Activated T-cell treated with anti-CD3 and anti-CD28 coated beads for 4 hours (primary cell): ENCODE measurements at regions not wholly inside any gene's neighbourhood (a gene's known extent, or its start where the extent isn't known, plus 50 kb on each side); places are given as distances from the start of the nearest gene placed in this dataset.

Source experiments
- DNase-seq: peaks from one replicate; pipeline ENCODE4 v3.0.0-alpha.2; 2020

DNA sequence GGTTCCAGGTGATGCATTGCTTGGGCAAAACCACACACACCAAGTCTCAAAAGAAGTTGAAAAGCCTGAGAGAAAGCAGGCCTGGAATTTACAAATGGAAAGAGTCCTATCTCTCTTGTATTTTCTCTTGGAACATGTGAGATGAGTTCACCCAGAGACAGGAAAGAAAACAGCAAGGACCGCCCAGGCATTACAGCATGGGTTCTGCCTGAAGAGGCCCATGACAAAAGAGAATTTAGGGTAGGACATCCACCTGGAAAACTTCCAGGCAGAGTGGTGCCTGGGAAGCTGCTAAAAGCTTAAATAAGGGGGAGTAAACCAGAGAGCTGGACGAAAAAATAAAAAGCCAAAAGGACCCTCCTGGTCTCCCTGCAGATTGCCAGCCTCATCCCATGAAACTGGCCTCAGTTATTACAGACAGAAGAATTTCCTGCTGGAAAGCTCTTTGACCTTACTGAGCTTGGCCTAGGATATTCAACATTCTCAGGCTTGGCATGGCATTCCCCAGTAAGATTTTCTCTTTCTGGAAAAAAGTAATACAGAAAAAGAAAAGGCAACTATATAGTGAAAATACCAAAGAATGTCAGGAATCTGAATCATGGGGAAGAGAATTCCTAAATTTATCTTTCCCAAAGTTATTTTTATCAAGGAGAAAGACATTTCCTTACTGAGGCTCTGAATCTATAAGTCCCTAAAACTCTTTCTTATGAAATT, 121.3 kb upstream of the NUDT4 start:
- no peak for DNase-seq

DNA sequence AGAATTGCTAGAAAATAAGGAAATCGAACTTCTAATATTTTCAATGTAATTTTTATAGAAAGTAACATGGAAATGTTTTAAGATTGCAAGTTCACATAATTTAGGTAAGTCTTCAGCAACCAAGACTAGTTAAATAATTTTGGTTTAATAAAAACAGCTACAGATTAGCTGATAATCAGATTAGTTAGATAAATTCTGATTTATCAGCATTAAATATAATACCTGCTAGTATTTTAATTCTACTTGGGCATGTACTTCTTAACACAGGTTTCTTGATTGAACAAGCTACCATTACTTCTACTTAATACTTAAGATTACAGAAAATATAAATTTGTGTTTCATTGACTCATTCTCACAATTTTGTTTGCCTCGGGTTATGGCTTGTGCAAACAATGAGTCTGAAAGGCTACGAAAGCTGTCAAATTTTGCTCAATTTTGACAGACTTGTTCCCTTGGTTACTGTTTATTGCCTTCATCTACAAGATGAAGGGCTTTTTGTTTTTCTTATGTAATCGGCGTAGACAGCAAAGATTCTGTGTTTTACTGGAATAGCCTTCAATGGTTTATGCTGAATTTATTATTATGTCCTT, 116.1 kb upstream of the NUDT4 start:
- DNase-seq = no peak

DNA sequence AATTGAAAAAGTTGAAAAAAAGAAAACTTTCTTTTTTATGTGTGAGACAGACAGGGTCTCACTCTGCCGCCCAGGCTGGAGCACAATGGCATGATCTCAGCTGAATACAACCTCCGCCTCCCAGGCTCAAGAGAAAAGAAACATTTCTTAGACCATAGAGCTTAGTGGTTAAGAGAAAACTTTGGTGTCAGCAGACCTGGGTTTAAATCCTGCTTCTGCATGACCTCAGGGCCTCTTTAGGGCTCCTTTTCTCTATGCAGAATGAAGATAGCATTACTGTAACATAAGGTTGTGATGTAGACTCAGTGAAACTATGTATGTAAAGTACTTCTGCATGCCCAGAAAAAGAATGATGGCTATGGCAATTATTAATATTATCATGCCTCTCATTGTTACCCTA, 104.7 kb upstream of the NUDT4 start:
- DNase-seq = no peak

DNA sequence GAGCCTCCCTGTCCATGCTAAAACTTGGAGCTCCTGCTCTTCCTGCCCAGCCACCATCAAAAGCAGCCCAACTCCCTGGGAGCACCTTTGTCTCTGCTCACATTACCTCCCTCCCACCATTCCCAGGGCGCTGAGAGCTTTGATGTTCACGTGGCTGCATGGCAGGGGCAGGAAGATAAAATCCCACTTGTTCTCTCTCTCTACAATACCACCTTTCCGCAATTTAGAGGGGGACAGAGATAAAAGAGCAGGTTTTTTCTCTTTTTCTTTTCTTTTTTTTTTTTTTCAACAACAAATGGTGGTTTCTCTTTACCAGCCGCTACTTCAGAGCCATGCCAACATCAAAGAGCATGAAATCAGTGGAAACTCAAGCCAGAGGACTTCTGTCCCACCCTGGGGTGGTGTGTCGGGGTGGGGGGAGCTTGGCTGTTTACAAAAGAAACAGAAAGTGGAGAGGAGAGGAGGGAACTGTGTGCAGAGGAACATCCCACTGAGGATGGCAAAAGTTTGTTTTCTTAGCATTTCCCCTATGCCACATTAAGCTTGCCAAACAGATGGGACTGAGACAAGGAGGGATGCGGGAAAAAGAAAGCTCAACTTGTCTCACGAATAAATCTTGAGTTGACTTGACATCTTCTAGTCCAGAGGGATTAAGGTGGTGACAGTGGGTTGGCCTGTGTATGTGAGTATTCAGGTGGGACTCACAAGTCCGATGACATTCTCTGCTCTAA, 103.7 kb upstream of the NUDT4 start:
- no peak for DNase-seq

DNA sequence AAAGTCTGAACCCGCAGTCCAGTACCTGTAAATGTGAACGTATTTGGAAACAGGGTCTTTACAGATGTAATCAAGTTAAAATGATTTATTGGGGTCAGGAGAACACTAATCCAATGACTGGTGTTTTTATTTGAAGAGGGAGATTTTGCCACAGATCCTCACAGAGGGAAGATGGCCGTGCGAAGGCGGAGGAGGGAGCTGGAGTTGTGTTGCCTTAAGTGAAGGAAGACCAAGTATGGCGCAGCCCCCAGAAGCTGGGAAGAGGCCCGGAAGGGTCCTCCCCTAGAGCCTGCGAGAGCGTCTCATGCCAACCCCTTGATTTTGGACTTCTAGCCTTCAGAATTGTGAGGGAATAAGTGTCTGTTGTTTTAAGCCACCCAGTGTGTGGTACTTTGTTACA, 102.8 kb upstream of the NUDT4 start:
- no peak for DNase-seq

DNA sequence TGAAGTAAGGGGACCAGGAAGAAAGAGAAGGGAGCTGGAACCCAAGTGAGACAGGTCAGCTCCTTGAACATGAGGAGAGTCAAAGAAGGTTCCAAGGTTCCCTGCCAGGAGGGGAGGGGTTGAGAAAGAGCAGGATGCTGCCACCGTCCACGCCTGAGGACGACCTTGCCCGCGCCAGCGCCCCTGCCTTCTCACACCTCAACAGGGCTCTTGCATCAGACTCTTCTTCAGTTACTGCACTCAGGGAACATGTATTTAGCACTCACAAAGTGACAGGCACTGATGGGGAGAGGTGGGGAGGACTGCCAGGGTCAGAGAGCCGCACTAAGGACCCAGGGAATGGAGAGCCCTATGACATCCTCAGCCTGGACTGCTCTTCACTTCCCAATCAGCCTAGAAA, 102.1 kb upstream of the NUDT4 start:
- DNase-seq = no peak

DNA sequence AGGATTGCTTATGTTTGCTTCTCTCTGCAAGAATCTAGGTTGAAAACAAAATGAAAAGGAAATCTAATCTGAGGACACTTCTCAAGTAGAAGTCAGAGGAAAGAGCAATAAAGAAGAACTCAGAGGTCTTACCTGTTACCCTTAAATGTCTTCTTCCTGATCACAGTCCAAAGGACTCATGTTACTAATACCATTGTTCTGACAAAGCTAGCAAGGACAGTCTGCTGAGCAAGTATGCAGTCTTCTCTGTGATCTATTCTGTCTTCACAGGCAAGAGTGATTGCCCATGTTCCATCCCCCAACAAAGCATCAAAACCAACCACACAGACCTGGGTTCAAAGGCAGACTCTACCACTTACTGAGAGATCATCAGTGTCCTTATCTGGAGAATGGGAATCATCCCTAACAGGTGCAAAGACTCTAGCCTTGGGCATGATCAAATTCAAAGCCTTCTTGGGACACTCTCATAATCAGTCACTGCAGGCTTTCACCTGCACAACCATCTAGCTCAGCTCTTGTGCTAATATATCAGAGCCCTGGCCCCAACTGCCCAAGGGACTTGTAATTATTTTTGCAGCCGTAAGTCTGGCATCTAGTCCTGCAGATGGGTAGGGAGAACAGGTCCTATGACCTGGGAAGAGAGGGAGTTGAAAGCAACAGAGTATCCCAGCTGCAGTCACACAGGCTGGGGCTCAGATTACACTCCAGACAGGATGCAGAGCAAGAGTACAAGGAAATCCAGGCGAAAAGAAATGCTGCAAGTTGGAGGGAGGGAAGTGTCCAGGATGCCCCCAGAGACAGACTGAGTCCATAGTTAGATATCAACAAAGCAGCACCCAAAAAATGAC, 97.9 kb upstream of the NUDT4 start:
- DNase-seq = no peak

DNA sequence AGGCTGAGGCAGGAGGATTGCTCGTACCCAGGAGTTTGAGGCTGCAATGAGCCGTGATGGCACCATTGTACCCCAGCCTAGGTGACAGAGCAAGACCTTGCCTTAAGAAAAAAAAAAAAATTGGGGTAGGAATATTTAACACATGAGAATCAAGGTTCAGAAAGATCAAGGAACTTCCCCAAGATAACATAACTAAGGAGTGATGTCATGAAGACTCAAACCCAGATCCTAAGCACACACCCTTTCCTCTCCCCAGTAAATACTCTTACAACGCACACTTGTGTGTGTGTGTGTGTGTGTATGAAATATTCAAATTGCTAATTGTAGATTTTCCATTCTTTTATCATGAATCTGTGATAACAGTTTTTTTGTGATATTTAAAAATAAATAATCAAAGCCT, 90.6 kb upstream of the NUDT4 start:
- no peak for DNase-seq

DNA sequence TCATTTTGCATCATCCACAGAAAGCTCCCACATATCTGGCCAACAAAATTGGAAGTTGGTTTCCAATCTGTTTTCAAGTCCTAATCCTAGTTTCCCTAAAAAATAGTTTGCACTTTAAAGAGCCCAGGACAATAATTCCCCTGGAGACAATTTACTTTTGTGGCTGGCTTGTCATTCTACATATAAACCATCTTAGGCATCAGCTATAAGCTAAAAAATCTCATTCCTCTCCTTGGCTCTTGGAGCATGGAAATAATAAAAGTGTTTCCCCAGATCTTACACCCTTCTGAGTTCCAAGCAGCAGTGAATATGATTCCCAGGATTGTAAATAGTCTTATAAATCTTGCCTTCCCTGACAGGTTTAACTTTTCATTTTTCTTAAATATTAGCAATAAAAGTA, 89.1 kb upstream of the NUDT4 start:
- DNase-seq = no peak

DNA sequence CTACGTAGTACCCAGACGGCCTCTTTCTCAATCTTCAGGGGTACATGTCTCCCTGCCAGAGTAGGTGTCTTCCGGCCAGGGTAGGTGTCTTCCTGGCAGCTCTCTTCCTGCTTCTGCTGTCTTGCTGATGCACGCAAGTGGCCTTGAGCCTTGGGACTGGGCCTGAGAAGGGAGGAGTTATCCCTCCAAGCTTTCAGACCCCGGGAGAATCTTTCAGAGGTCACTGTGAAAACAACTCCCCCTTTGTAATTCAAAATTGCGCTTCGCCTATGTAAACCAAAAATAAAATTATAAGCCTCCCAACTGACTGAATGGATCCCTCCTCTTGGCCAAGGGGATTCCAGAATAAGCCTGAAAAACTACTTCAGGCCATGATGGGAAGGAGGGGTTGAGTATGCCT, 87.3 kb upstream of the NUDT4 start:
- no peak for DNase-seq

DNA sequence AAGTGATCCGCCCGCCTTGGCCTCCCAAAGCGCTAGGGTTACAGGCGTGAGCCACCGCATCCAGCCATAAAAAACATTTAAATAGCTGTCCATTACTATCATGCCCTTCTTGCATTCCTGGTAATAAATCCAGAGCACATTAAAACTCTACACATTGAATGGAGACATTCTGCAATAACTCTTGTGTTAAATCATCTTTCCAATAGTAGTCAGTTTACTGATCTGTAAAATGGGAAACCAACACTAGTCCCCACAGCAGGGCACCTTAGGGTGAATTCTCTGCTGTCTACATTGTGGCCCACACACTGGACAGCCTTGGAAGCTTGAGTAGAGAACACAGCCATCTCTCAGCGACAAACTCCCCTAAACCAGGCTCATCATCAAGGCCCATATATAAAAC, 85.5 kb upstream of the NUDT4 start:
- no peak for DNase-seq

DNA sequence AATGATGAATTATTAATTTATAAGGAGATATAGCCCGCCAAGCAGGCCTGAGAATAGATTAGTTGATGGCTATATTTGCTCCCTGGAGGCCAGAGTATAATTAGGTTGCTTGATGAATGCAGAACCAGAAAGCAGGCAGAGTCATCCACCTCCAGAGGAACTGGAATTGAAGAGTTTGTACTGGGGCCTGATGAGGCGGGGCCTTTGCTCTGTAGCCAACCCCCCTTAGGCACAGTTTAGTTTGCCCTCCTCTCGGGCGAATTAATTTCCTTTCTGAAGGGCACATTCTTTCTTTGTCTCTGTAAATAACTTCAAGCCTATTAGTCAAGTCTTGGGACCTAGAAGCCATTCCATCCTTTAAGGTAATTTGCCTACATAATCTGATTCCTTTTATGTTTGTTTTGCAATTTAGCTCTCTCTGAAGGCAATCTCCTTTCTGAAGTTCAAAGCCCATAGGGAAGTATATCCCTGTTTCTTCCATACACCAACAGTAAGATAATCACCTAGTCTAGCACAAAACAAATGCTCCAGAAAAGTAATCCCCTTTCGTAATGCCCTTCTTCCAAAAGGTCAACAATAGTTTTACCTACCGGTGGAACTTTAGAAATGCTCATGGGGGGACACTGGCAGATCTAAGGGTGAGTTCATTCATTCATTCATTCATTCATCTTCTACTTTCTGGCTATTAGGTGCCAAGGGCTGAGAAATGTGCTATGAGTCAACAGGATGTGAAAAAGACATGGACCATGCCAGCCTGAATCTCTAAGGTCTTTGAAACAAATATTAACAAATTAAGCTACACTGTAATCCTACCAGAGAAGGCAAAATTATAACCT, 84.8 kb upstream of the NUDT4 start:
- DNase-seq = no peak

DNA sequence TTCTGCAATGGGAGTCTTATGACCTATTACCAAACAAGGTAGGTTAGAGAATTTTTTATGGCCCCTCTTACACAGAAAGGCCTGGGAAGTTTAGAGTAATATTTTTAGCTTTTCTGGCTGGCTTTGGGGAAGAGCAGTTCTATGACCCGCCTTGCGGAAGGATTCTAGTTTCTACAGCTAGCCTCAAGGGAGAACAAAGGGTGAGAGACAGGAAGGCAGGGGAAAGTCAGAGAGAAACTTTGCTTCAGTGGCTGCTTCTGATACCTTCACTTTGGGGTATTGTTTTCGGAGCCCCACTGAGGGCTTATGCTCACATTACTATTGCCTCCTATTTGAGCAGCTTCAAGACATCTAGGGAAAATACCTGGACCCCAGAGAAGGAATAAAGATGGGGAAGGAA, 80.7 kb upstream of the NUDT4 start:
- DNase-seq = no peak

DNA sequence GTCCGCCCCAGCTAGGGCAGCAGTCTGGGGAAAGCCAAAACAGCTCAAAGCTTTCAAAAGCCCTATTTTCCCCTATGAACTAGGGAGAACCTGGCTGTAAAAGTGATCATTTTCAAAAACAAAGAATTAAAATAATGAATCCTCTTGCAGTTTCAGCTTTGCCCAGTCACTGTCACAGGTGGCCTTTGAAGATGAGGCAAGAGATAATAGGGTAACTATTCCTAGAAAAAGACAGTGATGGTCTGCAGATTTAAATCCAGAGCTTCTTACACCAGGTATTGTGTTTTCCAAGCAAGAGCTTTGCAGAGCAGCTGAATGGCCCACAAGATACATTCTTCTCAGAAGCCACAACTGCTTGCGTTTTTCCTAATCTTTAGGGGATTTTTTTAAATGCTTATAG, 80.2 kb upstream of the NUDT4 start:
- no peak for DNase-seq

DNA sequence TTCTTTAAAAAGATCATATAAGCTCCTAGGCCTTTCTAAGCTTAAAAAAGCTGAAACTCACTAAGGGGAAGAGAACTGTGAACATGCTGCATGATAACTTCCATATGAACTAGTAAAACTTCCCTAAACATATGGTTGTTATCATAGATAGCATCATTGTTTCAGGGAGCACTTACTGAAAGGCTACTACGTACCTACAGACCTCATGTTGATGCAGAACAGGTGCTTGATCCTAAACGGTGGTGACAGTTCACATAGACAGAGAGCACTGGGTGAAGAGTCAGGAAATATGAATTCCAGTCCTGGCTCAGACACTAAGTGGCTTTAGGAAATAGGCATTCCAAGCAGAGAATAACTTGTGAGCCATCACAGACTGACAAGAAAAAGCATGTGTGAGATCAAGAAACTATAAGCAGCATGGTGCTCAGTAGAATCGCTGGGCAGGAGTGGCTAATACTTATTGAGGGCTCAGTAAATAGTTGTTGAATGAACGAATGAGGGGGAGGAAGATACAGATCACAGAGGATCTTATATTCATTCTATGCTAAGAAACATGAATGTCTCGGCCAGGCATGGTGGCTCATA, 78.4 kb upstream of the NUDT4 start:
- DNase-seq = no peak

DNA sequence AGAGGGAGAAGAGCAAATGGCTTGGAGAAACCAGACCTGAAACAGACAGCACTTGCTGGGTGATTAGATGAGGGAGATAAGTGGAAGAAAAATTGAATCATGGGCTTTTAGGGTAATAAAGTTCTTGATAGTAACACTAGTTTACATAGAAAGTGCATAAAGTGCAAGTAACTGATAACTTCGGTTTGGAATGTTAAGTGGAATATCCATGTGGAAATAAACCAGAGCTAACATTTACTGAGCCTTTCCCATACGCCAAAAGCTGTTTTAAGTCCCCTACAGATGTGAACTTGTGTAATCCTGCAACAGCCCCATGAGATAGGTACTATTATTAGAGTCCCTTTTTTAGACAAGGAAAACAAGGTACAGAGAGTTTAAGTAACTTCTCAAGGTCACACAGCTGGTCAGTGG, 77.1 kb upstream of the NUDT4 start:
- no peak for DNase-seq

DNA sequence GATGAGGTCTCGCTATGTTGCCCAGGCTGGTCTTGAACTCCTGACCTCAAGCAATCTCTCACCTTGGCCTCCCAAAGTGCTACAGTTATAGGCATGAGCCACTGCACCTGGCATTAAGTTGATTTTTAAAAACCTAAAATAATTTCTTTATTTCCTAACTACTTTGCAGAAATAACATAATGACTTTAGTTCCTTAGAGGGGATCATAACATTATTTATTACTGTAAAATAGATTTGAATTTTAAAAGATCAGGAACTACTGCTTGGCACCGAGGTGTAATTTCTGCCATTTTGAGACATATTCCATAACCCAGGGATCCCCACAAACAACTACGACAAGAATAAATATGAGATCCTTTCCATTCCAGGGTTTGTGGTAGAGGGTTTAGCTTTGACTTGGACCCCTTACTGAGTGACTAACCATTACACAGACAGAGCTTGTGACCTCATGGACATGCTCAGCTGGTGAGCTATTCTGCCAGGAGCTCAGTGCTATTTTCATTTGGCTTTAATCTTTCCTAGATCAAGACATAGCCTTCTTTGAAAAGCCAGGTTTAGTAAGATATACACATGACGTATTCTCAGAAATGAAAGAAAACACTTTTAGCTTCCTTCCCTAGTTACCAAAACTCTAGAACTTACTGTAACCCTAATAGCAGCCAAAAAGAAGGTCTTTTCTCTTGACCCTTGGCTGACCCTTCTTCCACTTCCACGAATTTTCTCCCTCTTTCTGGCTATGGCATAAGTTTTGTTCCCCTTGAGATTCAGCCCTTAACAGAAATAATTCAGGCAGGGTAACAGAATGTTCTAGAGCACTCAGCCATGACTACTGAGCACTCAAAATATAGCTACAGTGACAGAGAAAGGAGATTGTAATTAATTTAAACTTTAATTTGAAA, 75.1 kb upstream of the NUDT4 start:
- no peak for DNase-seq

DNA sequence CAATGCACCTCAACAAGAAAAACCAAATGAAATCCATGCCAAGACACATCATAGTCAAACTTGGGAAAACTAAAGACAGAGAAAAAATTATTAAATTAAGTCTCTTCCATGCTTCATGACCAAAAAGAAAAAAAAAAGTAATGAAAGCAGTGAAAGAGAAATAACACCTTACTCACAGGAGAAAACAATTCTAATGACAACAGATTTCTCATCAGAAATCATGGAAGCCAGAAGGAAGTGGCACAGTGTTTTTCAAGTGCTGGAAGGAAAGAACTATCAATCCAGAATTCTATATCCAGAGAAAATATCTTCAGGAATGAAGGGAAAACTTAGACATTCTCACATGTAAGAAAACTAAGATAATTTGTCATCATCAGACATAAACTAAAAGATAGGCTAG, 71.1 kb upstream of the NUDT4 start:
- DNase-seq = no peak

DNA sequence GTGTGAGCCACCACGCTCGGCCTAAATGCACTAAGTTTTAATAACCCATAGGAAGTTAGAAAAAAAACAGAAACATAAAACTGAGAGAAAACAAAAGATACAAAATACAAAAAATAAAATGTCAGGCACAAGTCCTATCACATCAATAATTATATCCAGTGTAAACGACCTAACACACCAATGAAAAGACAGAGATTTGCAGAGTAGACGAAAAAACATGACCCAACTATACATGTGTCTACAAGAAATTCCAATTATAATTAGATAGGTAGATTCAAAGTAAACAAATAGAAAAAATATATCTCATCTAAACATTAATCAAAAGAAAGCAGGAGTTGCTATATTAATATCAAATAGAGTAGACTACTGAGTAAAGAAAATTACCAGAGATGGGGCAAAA, 69.4 kb upstream of the NUDT4 start:
- no peak for DNase-seq

DNA sequence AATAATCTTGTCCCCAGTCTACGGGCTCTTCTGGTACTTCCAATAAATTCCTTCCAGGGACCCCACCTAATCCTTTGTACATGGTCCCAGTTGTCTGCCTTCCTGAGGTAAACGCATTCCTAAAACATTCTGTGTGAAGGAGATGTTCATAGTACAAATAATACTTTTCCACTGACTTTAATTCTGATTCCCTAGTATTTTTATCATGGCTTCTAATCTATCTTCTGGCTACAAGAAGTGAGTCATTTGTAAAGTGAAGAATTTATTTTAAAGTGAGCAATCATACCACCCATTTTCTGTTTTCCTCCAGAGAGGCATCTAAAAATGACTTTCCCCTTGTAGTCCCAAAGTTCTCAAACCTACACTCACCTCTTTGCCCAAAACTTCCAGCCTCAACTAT, 65.9 kb upstream of the NUDT4 start:
- no peak for DNase-seq

DNA sequence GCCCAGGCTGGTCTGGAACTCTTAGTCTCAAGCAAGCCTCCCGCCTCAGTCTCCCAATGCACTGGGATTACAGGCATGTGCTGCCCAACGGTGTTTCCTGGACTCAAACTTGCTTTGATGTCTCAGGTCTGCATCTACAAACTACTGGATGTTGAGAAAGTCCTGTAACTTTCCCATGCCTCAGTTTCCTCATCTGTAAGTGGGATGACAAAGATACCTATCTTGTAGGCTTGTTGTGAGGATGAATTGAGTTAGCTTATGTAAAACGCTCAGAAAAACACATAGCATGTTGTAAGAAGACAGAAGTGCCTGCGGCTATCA, 63.6 kb upstream of the NUDT4 start:
- DNase-seq = no peak
